ENCODE measurements at regions not wholly inside any gene's neighbourhood (a gene's known extent, or its start where the extent isn't known, plus 50 kb on each side); places are given as distances from the start of the nearest gene placed in this dataset.
"Not testable (repeated sequence)": the region's sequence is repeated elsewhere in the genome, so short reads cannot be mapped to it uniquely, and the experiment has no call there.

- intact Hi-C loops (cut with micrococcal nuclease) = no loop called here
Measured at GRCh38 chr10:4312051-4312835, 513.8 kb upstream of the AKR1E2 start.

GRCh38 chr10:4310172-4310571 lies 515.8 kb upstream of the AKR1E2 start:
- intact Hi-C loops (cut with micrococcal nuclease) = no loop called here

- intact Hi-C loops (cut with micrococcal nuclease) = no loop called here
Measured at GRCh38 chr10:4307910-4308309, 518.1 kb upstream of the AKR1E2 start.

GRCh38 chr10:4306871-4307270 lies 519.1 kb upstream of the AKR1E2 start:
- intact Hi-C loops (cut with micrococcal nuclease) = no loop called here

- intact Hi-C loops (cut with micrococcal nuclease) = no loop called here
Measured at GRCh38 chr10:4303045-4303444, 518.0 kb upstream of the KLF6 start.

- intact Hi-C loops (cut with micrococcal nuclease) = no loop called here
Measured at GRCh38 chr10:4301291-4302045, 516.5 kb upstream of the KLF6 start.

GRCh38 chr10:4296161-4296560 lies 511.2 kb upstream of the KLF6 start:
- intact Hi-C loops (cut with micrococcal nuclease) = no loop called here

- intact Hi-C loops (cut with micrococcal nuclease) = no loop called here
Measured at GRCh38 chr10:4294996-4295792, 510.2 kb upstream of the KLF6 start.

- intact Hi-C loops (cut with micrococcal nuclease) = no loop called here
Measured at GRCh38 chr10:4294271-4294670, 509.3 kb upstream of the KLF6 start.

- intact Hi-C loops (cut with micrococcal nuclease) = no loop called here
Measured at GRCh38 chr10:4291990-4292389, 507.0 kb upstream of the KLF6 start.

GRCh38 chr10:4285121-4285520 lies 500.1 kb upstream of the KLF6 start:
- intact Hi-C loops (cut with micrococcal nuclease) = no loop called here

GRCh38 chr10:4283846-4284610 lies 499.0 kb upstream of the KLF6 start:
- intact Hi-C loops (cut with micrococcal nuclease) = no loop called here

GRCh38 chr10:4282496-4282895 lies 497.5 kb upstream of the KLF6 start:
- intact Hi-C loops (cut with micrococcal nuclease) = no loop called here

GRCh38 chr10:4281190-4281825 lies 496.3 kb upstream of the KLF6 start:
- intact Hi-C loops (cut with micrococcal nuclease) = no loop called here

GRCh38 chr10:4280461-4281189 lies 495.6 kb upstream of the KLF6 start:
- intact Hi-C loops (cut with micrococcal nuclease) = no loop called here

- intact Hi-C loops (cut with micrococcal nuclease) = no loop called here
Measured at GRCh38 chr10:4279655-4280054, 494.6 kb upstream of the KLF6 start.

GRCh38 chr10:4278186-4278585 lies 493.2 kb upstream of the KLF6 start:
- intact Hi-C loops (cut with micrococcal nuclease) = no loop called here

- intact Hi-C loops (cut with micrococcal nuclease) = no loop called here
Measured at GRCh38 chr10:4276151-4276550, 491.1 kb upstream of the KLF6 start.

GRCh38 chr10:4274671-4275070 lies 489.7 kb upstream of the KLF6 start:
- intact Hi-C loops (cut with micrococcal nuclease) = not testable (repeated sequence)

GRCh38 chr10:4271193-4271592 lies 486.2 kb upstream of the KLF6 start:
- intact Hi-C loops (cut with micrococcal nuclease) = no loop called here
